Mesenchymal stem cell (in vitro differentiated cells and primary cell): ENCODE measurements at regions not wholly inside any gene's neighbourhood (a gene's known extent, or its start where the extent isn't known, plus 50 kb on each side); places are given as distances from the start of the nearest gene placed in this dataset.

Experiments used
- DNase-seq: peaks from one replicate; pipeline ENCODE4 v3.0.0-alpha.2; 2013
- H2AFZ ChIP-seq: one replicate; pipeline ENCODE4 v1.6.1; 2013; ENCODE audit warnings: low read depth, mild to moderate bottlenecking, control low read depth, inconsistent platforms, low read length, moderate library complexity
- H2AK5ac ChIP-seq: 2 replicates; pipeline ENCODE4 v1.6.1; 2013; ENCODE audit warnings: low read length, moderate library complexity, mild to moderate bottlenecking, inconsistent platforms; ENCODE audit not compliant: severe bottlenecking
- H2BK120ac ChIP-seq: one replicate; pipeline ENCODE4 v1.6.1; 2013; ENCODE audit warnings: low read depth, mild to moderate bottlenecking, inconsistent platforms, low read length, moderate library complexity
- H2BK12ac ChIP-seq, 2 experiments: one replicate each; pipeline ENCODE4 v1.6.1; 2013; ENCODE audit warnings: inconsistent platforms in 2 of 2, low read length in 2 of 2, mild to moderate bottlenecking in 2 of 2, moderate library complexity in 2 of 2, control low read depth in 1 of 2
- H2BK15ac ChIP-seq: one replicate; pipeline ENCODE4 v1.6.1; 2013; ENCODE audit warnings: mild to moderate bottlenecking, low read depth, inconsistent platforms; ENCODE audit not compliant: poor library complexity, severe bottlenecking
- H2BK5ac ChIP-seq: 2 replicates; pipeline ENCODE4 v1.6.1; 2013; ENCODE audit warnings: low read depth, mild to moderate bottlenecking, low read length, control low read depth, inconsistent platforms; ENCODE audit not compliant: poor library complexity, severe bottlenecking
- H3K14ac ChIP-seq, 2 experiments: one replicate each; pipeline ENCODE4 v1.6.1; 2013; ENCODE audit warnings: inconsistent platforms in 2 of 2, low read length in 2 of 2, control low read depth in 1 of 2, mild to moderate bottlenecking in 1 of 2, moderate library complexity in 1 of 2
- H3K18ac ChIP-seq, 2 experiments: one replicate each; pipeline ENCODE4 v1.6.1; 2013; ENCODE audit warnings: inconsistent platforms in 2 of 2, low read length in 2 of 2, control low read depth in 1 of 2, low read depth in 1 of 2, mild to moderate bottlenecking in 1 of 2
- H3K23ac ChIP-seq, 2 experiments: one replicate each; pipeline ENCODE4 v1.6.1; 2013; ENCODE audit warnings: inconsistent platforms in 2 of 2, low read length in 2 of 2, mild to moderate bottlenecking in 2 of 2, moderate library complexity in 2 of 2, control low read depth in 1 of 2
- H3K27ac ChIP-seq: 2 replicates; pipeline ENCODE4 v1.5.1; 2013; ENCODE audit warnings: mild to moderate bottlenecking, moderate library complexity, low read length, control low read depth, inconsistent platforms; ENCODE audit not compliant: poor library complexity, severe bottlenecking
- H3K27me3 ChIP-seq, 2 experiments: 2 replicates each; pipeline versions ENCODE4 v1.6.1 to v1.7.0; 2013; ENCODE audit warnings: low read length in 2 of 2, mild to moderate bottlenecking in 2 of 2, moderate library complexity in 2 of 2, control low read depth in 1 of 2, inconsistent platforms in 1 of 2; ENCODE audit not compliant: control insufficient read depth in 1 of 2, insufficient read depth in 1 of 2
- H3K36me3 ChIP-seq, 2 experiments: 2 replicates each; pipeline versions ENCODE4 v1.6.1 to v1.7.0; 2013; ENCODE audit warnings: low read length in 2 of 2, control low read depth in 1 of 2, inconsistent platforms in 1 of 2, low read depth in 1 of 2, mild to moderate bottlenecking in 1 of 2; ENCODE audit not compliant: insufficient read depth in 2 of 2, control insufficient read depth in 1 of 2
- H3K4ac ChIP-seq, 2 experiments: one replicate each; pipeline ENCODE4 v1.6.1; 2013; ENCODE audit warnings: inconsistent platforms in 2 of 2, low read length in 2 of 2, mild to moderate bottlenecking in 2 of 2, moderate library complexity in 2 of 2, control low read depth in 1 of 2, low read depth in 1 of 2
- H3K4me1 ChIP-seq: 2 replicates; pipeline ENCODE4 v1.6.1; 2013; ENCODE audit warnings: low read depth, low read length, control low read depth; ENCODE audit not compliant: control insufficient read depth, insufficient read depth
- H3K4me2 ChIP-seq: 2 replicates; pipeline ENCODE4 v1.6.1; 2013; ENCODE audit warnings: low read length, mild to moderate bottlenecking, inconsistent platforms; ENCODE audit not compliant: poor library complexity, severe bottlenecking
- H3K4me3 ChIP-seq, 2 experiments: 2 replicates each; pipeline versions ENCODE4 v1.5.1 to v1.7.0; 2013; ENCODE audit warnings: low read length in 2 of 2, mild to moderate bottlenecking in 2 of 2, control low read depth in 1 of 2, low read depth in 1 of 2; ENCODE audit not compliant: insufficient read depth in 1 of 2
- H3K79me1 ChIP-seq: replicated peaks from 2 replicates; pipeline ENCODE4 v1.6.1; 2013; ENCODE audit warnings: mild to moderate bottlenecking, control low read depth, low read length, inconsistent platforms; ENCODE audit not compliant: poor library complexity, severe bottlenecking
- H3K9ac ChIP-seq: 2 replicates; pipeline ENCODE4 v1.7.0; 2013; ENCODE audit warnings: mild to moderate bottlenecking, low read length, moderate library complexity
- H3K9me3 ChIP-seq: 2 replicates; pipeline ENCODE4 v1.7.0; 2013; ENCODE audit warnings: mild to moderate bottlenecking, low read length; ENCODE audit not compliant: control insufficient read depth
- H4K8ac ChIP-seq: one replicate; pipeline ENCODE4 v1.6.1; 2013; ENCODE audit warnings: inconsistent platforms, mild to moderate bottlenecking, low read length, moderate library complexity
- H4K91ac ChIP-seq: one replicate; pipeline ENCODE4 v1.6.1; 2013; ENCODE audit warnings: mild to moderate bottlenecking, low read length, inconsistent platforms
- WGBS: methylation state at CpG from one replicate; pipeline ENCODE4 v1.1.7; 2013; ENCODE audit warnings: mixed read lengths; 5-methylcytosine and 5-hydroxymethylcytosine counted together

DNA sequence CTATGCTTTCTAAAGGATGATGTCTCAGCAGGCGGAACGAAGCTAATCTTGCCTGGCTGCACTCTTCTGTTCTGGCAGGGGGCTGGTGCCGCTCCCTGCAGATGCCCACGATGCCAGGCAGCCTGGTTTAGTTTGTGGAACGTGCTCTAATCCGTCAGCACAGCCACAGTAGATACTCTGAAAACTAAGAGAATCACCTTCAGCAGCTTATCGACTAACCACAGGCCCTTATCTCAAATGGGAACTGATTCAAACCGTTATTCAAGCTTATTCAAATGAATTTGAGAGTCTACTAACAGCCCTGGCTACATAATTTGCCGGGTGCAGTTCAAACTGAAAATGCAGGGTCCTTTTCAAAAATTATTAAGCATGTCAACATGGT is 246.6 kb upstream of the ANKRD55 start:
- Histone ChIP-seq H3K27ac (no peak overlapping the region), H3K4me3 (no peak overlapping the region), H3K4ac (no peak overlapping the region), H3K9ac (no peak overlapping the region), H3K23ac (no peak overlapping the region), H2AK5ac (no peak overlapping the region), H3K4me1 (peaks cover 17% of the 10 kb centered on the region), H3K79me1 (peaks cover 2% of the 10 kb centered on the region), H4K91ac (no peak overlapping the region), H3K36me3 (no peaks in the 10 kb centered on the region), H2BK15ac (no peak overlapping the region), H3K4me2 (peak overlapping the region; percentile 15), H2AFZ (no peak overlapping the region), H3K9me3 (no peaks in the 10 kb centered on the region), H3K27me3 (peaks cover 0 to 3% of the 10 kb centered on the region in 2 experiments), H4K8ac (no peak overlapping the region), H2BK5ac (no peak overlapping the region), H3K14ac (no peak overlapping the region), H2BK12ac (peak overlapping the region in 1 of 2 experiments; percentile 95), H3K18ac (peak overlapping the region in 1 of 2 experiments; percentile 79), H2BK120ac (no peak overlapping the region)
- no peak for DNase-seq
- WGBS = 83% methylated on average over 9 of the region's 9 CpGs

DNA sequence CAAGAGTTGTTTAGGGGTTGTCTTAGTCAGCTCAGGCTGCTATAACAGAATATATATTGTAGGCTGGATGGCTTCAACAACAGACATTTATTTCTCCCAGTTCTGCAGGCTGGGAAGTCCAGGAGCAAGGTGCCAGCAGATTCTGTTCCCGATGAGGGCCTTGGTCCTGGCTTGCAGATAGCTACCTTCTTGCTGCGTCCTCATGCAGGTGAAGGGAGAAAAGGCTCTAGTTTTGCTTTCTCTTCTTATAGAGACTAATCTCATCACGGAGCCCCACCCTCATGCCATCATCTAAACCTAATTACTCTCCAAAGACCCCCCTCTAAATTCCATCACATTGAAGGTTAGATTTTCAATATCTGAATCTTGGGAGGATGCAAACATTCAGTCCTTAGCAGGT is 246.0 kb upstream of the ANKRD55 start:
- Histone ChIP-seq H2BK5ac (no peak overlapping the region), H2BK120ac (no peak overlapping the region), H3K27me3 (peaks cover 0 to 1% of the 10 kb centered on the region in 2 experiments), H3K79me1 (peaks cover 2% of the 10 kb centered on the region), H3K36me3 (no peaks in the 10 kb centered on the region), H3K23ac (no peak overlapping the region), H3K9me3 (no peaks in the 10 kb centered on the region), H3K4me3 (no peak overlapping the region), H3K4me1 (peaks cover 17% of the 10 kb centered on the region), H3K14ac (no peak overlapping the region), H4K8ac (no peak overlapping the region), H2AFZ (no peak overlapping the region), H3K4ac (no peak overlapping the region), H2AK5ac (no peak overlapping the region), H4K91ac (no peak overlapping the region), H3K27ac (no peak overlapping the region), H2BK12ac (no peak overlapping the region), H2BK15ac (no peak overlapping the region), H3K4me2 (no peak overlapping the region), H3K9ac (no peak overlapping the region), H3K18ac (no peak overlapping the region)
- DNase-seq = no peak
- WGBS = 94% methylated on average over 2 of the region's 3 CpGs

DNA sequence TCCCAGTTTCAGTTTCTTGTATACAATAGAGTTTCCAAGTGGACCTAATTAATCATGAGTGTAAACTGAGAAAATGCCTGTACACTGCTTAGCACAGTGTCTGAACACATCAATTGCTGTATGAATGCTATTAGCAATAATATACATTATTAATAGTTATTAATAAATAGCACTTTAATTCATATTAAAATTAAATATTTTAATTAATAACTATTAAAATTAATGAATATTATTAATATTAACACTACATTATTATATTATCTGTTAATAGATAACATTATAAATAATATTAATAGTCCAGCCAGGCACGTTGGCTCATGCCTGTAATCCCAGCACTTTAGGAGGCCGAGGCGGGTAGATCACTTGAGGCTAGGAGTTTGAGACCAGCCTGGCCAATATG is 244.9 kb upstream of the ANKRD55 start:
- H3K4me3 ChIP-seq = no peak overlapping the region
- H2BK15ac ChIP-seq = no peak overlapping the region
- H2AK5ac ChIP-seq = no peak overlapping the region
- no peak overlapping the region for H3K9ac ChIP-seq
- H3K27ac ChIP-seq = no peak overlapping the region
- no peak overlapping the region for H3K14ac ChIP-seq
- WGBS = 96% methylated on average over 3 of the region's 3 CpGs
- no peaks in the 10 kb centered on the region for H3K9me3 ChIP-seq
- H3K36me3 ChIP-seq = no peaks in the 10 kb centered on the region
- H4K8ac ChIP-seq = no peak overlapping the region
- H3K4me1 ChIP-seq = peaks cover 17% of the 10 kb centered on the region
- H2BK12ac ChIP-seq = peak overlapping the region in 1 of 2 experiments; percentile 63
- DNase-seq = no peak
- peaks cover 2% of the 10 kb centered on the region for H3K79me1 ChIP-seq
- no peak overlapping the region for H4K91ac ChIP-seq
- H3K18ac ChIP-seq = no peak overlapping the region
- H3K4ac ChIP-seq = peak overlapping the region in 1 of 2 experiments; percentile 1
- no peak overlapping the region for H2BK5ac ChIP-seq
- no peak overlapping the region for H2BK120ac ChIP-seq
- no peak overlapping the region for H3K4me2 ChIP-seq
- no peak overlapping the region for H2AFZ ChIP-seq
- no peaks in the 10 kb centered on the region for H3K27me3 ChIP-seq
- H3K23ac ChIP-seq = no peak overlapping the region

DNA sequence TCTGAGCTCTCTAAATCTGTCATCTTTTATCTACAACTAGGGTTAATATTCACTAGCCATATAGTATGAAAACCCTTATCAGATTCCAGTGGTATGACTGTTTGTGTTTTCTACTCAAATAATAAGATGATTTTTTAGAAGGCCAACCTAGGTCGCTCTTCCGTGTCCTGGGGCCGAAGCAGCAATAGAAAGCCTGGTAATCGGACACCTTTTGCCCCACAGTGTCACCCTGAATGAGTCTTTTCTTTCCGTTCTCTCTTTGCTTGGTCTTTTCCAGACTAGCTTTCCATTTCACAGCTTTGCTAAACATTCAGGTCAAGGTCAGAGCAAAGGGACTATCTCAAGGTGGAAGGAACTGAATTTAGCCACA is 243.3 kb upstream of the ANKRD55 start:
- Histone ChIP-seq H2AFZ (no peak overlapping the region), H2BK15ac (no peak overlapping the region), H3K9me3 (no peaks in the 10 kb centered on the region), H3K23ac (no peak overlapping the region), H3K79me1 (peaks cover 2% of the 10 kb centered on the region), H3K4me2 (no peak overlapping the region), H2BK5ac (no peak overlapping the region), H3K27ac (peak overlapping the region; percentile 61), H4K8ac (no peak overlapping the region), H3K9ac (no peak overlapping the region), H2AK5ac (peak overlapping the region; percentile 75), H3K4ac (no peak overlapping the region), H2BK120ac (no peak overlapping the region), H3K4me3 (no peak overlapping the region), H3K36me3 (no peaks in the 10 kb centered on the region), H3K14ac (no peak overlapping the region), H2BK12ac (no peak overlapping the region), H3K18ac (peak overlapping the region in 1 of 2 experiments; percentile 71), H4K91ac (no peak overlapping the region), H3K4me1 (peaks cover 13% of the 10 kb centered on the region), H3K27me3 (no peaks in the 10 kb centered on the region)
- WGBS = 66% methylated on average over 5 of the region's 5 CpGs
- no peak for DNase-seq
